GM12891 (cell line): ENCODE measurements at regions not wholly inside any gene's neighbourhood (a gene's known extent, or its start where the extent isn't known, plus 50 kb on each side); places are given as distances from the start of the nearest gene placed in this dataset.

Experiments
- DNase-seq: peaks from one replicate; pipeline ENCODE4 v3.0.0; 2011; ENCODE audit warnings: low spot score; ENCODE audit not compliant: insufficient read length
- FAIRE-seq: peaks from 2 replicates; lab custom pipeline; 2011; peaks lifted over from hg19 to GRCh38; lab: Jason Lieb, UNC
- PAX5 ChIP-seq: IDR thresholded peaks from 2 replicates; pipeline ENCODE4 v1.6.1; 2011; ENCODE audit warnings: low read length, moderate library complexity, mild to moderate bottlenecking; ENCODE audit not compliant: insufficient read depth, severe bottlenecking
- POLR2A ChIP-seq: IDR thresholded peaks from 2 replicates; pipeline ENCODE4 v1.6.1; 2011; ENCODE audit warnings: low read depth, low read length, control low read depth
- POLR2AphosphoS5 ChIP-seq: IDR thresholded peaks from 2 replicates; pipeline ENCODE4 v1.6.1; 2011; ENCODE audit warnings: low read depth, low read length, control low read depth
- POU2F2 ChIP-seq: IDR thresholded peaks from 2 replicates; pipeline ENCODE4 v1.6.1; 2011; ENCODE audit warnings: low read depth, mild to moderate bottlenecking, control low read depth, low read length, moderate library complexity
- SPI1 ChIP-seq: IDR thresholded peaks from 2 replicates; pipeline ENCODE4 v1.6.1; 2011; ENCODE audit warnings: low read depth, low read length, control low read depth
- TAF1 ChIP-seq: IDR thresholded peaks from 2 replicates; pipeline ENCODE4 v1.6.1; 2011; ENCODE audit warnings: low read depth, low read length, control low read depth

GRCh38 chr12:88763536-88764100 is 183.3 kb upstream of the KITLG start:
- no peak for DNase-seq
- no peak for FAIRE-seq
- TF ChIP-seq SPI1 (no peak), TAF1 (no peak), POLR2A (no peak), POLR2AphosphoS5 (no peak), PAX5 (no peak)

DNA sequence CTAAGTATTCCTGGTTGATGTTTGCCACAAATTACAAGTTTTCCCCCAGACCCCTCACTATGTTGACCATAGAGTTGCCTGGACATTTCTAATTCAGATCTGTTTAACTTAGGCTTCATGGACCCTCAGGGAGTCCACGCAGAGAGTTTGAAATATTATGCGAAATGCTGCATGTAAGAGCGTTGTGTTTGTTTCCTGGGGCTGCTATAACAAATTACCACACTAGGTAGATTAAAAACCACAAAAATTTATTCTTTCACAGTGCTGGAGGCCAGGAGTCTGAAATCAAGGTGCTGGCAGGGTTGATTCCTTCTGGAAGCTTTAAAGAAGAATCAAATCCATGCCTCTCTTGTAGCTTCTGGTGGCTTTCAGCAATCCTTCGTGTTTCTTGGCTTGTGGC is 177.9 kb upstream of the KITLG start:
- no peak for FAIRE-seq
- no peak for DNase-seq
- TF ChIP-seq POU2F2 (no peak), POLR2AphosphoS5 (no peak), PAX5 (no peak), SPI1 (no peak), TAF1 (no peak), POLR2A (no peak)

DNA sequence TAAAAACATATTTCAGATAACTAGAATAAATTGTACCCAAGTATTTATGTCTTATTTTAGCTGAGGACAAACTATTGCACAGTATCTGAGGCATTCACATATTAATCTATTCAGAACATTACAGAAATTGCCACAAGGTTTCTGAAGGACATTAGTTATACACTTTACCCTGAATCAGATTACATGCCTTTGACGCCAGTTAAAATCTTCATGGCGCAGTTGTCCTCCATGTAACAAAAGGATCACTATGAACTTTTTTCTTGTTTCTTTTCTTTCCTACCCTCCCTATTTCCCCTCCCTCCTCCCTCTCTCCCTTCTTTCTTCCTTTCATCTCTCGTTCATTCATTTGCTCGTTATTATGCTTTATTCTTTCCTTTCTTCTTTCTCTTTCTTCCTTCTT is 176.6 kb upstream of the KITLG start:
- TF ChIP-seq POLR2A, result no peak
- no peak for TF ChIP-seq TAF1
- TF ChIP-seq SPI1, result no peak
- TF ChIP-seq POU2F2, result no peak
- TF ChIP-seq POLR2AphosphoS5, result no peak
- no peak for TF ChIP-seq PAX5
- DNase-seq (no peak), FAIRE-seq (no peak)

DNA sequence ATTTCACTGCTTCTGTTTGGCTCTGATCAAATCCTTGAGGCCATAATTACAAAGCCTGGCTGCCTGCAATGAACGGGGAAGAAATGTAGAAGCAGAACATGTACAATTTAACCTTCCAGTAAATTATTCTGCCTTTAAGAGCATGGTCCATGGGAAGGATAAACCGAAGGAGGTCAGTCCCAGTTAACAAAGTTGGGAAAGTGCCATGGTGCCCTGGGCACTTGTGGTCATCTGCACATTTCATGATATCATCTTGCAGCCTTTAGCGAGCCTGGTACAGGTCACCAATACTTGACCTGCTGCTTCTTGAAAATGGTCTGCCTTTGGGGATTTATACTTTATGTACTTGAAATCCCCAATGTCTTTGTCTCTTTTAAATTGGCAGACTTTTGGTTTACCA is 175.9 kb upstream of the KITLG start:
- FAIRE-seq (no peak), DNase-seq (no peak)
- TF ChIP-seq SPI1 (no peak), POU2F2 (no peak), POLR2A (no peak), POLR2AphosphoS5 (no peak), PAX5 (no peak), TAF1 (no peak)

DNA sequence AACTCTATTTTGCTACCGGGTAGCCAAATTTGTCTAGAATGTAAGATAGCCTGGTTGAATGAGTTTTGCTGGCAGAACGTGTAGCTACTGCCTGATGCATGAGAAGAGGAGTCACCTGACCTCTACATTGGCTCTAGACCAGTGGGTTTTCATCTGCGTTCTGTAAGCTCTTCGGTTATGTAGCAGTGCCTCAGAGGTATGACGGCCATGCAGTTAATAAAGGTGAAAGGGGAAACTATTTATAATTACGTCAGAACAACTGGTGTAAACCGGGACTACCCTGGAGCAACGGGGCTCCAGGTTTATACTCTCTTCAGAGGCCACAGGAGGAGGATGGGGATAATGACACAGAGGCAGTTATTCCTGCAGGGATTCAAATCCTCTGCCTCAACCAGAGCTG is 173.4 kb upstream of the KITLG start:
- FAIRE-seq, result no peak
- TF ChIP-seq POLR2AphosphoS5 (no peak), POLR2A (no peak)
- no peak for DNase-seq

GRCh38 chr12:88753066-88753465 is 172.8 kb upstream of the KITLG start:
- FAIRE-seq (no peak), DNase-seq (no peak)
- no peak for TF ChIP-seq PAX5
- TF ChIP-seq SPI1, result no peak
- TF ChIP-seq POU2F2, result no peak
- TF ChIP-seq TAF1, result no peak
- TF ChIP-seq POLR2AphosphoS5, result no peak
- no peak for TF ChIP-seq POLR2A

DNA sequence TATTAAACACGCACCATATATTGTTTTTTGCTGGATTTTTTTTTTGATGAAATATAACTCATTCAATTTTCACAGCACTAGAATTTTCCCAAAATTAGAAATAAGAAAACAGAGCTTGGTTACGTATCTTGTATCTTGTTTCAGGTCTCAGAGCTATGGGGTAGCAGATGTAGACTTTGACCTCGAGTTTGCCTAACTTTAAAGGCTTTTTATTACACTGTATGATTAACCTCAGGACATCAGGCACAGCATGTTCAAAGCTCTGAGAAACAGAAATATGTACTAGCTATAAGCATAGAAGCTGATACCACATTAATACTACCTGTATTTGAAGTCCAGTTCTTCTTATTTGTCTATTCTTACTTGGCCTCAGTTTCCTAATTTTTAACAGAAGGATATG is 171.9 kb upstream of the KITLG start:
- FAIRE-seq (no peak), DNase-seq (no peak)
- no peak for TF ChIP-seq SPI1
- no peak for TF ChIP-seq POU2F2
- no peak for TF ChIP-seq TAF1
- no peak for TF ChIP-seq POLR2A
- TF ChIP-seq POLR2AphosphoS5, result no peak
- no peak for TF ChIP-seq PAX5

- DNase-seq, result no peak
- TF ChIP-seq POLR2A (no peak), POU2F2 (no peak), TAF1 (no peak)
- FAIRE-seq, result no peak
Observed at GRCh38 chr12:88750867-88751543, 170.7 kb upstream of the KITLG start.

DNA sequence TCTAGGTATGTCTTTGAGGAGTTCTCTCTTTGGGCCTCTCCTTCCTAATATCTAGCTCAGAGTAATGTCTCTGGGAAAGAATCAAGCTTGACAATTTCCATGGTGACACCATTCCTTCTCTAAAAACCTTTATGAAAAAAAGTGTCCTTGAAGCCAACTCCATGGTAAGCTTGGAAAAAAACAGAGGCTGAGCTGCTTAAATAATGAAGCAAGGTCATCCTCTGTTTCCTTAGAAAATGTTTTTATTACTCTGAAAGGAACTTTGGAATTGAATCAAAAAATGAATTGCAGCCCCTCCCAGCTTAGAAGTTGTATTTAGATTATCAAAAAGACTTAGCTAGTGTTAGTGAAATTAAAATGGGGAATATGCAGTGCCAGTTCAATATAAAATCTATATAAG is 166.1 kb upstream of the KITLG start:
- no peak for DNase-seq
- FAIRE-seq, result no peak
- TF ChIP-seq PAX5 (no peak), SPI1 (no peak), POU2F2 (no peak), TAF1 (no peak), POLR2A (no peak)

DNA sequence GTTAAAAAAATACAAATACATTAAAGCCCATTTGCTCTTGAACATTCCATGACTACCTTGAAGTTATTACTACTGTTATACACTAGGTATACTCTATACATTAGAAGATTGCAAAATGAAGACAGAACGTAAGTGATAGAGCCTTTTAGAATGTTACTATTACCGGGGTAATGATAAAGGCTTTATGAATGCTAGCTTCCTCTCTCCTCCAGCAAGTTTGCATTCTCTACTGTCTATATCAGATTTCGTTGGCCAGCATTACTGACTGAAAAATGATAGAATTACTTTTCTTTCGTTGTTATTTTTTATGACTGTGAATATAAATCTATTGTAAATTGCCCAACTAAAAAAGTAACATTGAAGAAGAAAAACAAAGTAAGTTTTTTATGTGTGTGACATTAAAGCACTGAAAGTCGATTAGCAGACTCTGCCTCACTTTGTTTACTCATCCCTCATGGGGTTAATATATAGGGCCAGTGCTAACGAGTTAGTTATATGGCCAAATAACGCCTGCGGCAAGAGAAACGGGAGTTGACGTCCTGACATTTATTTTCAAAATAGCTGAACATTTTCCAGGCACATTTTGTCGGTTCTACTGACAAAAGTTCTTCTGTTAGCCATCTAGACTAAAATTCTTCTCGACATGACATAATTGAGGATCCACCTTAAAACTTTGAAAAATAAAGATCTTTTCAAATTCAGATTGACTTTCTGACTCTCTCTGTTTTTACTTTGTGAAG is 163.8 kb upstream of the KITLG start:
- TF ChIP-seq POLR2A (no peak), PAX5 (no peak), TAF1 (no peak), POU2F2 (no peak), POLR2AphosphoS5 (no peak), SPI1 (no peak)
- no peak for DNase-seq
- no peak for FAIRE-seq
